GM12874 (cell line): ENCODE measurements at regions not wholly inside any gene's neighbourhood (a gene's known extent, or its start where the extent isn't known, plus 50 kb on each side); places are given as distances from the start of the nearest gene placed in this dataset.

Experiments
- CTCF ChIP-seq: IDR thresholded peaks from 2 replicates; pipeline ENCODE4 v1.5.1; 2011; ENCODE audit warnings: low read depth, mild to moderate bottlenecking, control low read depth, low read length, moderate library complexity; ENCODE audit not compliant: insufficient read depth

- no peak for TF ChIP-seq CTCF
Measured at GRCh38 chr2:128818704-128819491, 500.2 kb upstream of the HS6ST1 start.

DNA sequence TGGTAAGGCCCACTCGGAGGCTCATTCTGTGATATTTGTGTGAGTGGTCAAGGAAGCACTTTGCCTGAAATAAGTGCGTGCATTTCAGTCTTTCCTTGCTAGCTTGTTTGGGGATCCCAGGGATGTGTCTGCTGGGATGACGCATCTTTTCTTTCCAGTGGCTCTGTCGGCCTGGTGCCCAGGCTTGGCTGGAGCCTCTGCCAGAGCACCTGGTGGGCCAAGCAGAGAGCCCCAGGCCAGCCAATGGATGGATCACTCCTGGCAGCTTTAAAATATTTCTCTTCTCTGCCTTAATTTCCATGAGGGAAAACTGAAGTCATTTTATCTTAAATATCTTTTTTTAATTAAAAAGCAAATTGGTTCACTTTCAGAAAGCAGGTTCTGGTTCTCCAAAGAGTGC lies 501.8 kb upstream of the HS6ST1 start:
- no peak for TF ChIP-seq CTCF

DNA sequence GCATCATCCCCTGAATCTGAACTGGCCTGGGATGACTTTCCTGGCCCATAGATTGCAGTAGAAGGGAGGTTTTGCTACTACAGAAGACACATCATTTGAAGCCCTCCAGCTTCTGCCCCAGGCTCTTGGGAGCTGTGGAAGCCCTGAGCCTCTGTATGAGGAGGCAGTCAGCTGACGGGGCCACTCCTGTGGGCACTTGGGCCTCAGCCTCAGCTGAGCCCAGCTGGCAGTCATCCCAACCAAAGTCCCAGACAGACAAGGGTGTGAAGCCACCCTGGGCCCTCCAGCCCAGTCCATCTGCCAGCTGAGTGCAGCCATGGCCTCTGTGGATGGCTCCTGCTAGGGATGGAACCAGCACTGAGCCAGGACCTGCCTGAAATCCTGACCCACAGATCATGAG lies 502.3 kb upstream of the HS6ST1 start:
- TF ChIP-seq CTCF = no peak

DNA sequence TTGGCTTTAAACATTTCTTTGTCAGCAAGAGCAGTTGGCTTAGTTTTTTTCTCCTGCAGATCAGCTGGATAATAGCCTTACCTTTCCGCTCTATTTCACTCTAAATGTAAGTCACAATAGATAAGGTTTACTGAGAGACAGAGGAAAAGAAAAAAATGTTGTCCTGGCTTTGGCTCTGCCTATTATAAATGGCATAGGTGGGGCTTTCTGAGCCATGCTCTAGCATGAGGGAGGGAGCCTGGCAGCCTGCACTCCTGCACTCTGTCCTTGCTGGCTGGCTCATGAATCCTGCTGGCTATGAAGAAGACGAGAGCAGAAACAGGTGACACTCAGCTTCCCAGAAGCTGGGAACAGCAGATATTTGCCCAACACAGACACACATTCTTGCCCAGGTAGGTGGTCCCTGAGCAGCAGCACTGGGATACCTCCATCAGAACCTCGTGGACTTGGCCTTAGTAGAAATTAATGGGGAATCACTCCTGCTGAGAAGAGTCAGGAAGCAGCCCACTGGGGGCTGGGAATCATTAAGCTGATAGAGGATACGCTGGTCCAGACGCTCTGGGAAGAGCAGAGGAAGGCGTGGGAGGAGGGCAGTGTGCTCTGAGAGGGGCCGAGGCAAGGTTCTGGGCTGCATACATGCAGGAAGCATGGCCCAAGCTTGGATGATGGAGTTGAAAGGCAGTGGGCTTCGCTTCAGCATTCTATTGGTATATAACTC lies 514.4 kb upstream of the HS6ST1 start:
- TF ChIP-seq CTCF = no peak

DNA sequence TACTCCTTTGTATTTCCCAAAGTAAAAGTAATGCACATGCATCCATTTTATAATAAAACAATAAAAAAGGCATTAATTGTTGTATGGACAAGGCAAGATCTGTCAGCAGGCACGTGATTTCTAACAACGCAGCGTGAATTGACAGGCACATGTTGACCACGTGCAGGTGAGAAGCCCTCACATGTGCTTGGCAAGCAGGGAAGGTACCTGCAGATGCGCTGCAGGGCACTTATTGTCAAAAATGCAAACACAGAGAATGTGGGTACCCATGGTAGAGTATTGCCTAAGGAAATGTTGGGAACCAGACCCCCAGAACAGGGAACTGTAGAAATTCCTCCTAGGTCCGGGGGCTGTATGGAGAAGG lies 515.0 kb upstream of the HS6ST1 start:
- no peak for TF ChIP-seq CTCF

DNA sequence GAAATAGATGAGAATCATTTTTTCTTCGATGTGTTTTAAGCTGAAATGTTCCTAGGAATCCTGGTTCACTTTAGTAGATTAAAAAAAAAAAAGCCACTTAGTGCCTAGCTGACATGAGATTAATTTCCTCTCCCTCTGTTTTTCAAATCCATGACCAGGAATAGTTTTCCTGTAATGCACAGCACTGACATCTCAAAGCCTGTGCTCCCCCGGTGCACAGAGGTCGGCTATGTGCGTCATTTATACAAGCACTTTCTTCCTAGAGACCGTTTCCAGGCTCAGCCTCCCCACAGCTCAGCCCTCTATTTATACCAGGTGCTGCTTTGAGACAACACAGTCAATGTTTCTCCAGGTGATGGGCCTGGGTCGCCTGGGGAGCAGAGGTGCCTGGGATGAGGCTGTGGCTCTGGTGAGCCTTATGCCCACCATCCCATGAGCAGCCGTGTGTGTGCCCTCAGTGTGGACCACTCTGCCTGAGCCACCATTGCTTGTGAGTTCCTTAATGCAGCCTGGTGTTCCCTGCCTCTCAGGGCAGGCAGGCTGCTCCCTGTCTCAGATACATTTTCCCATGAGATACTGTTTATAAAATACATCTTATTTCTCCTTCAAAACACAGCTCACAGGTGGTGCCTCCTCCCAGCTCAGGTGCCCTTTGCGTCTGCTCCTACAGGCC lies 515.7 kb upstream of the HS6ST1 start:
- TF ChIP-seq CTCF = no peak

DNA sequence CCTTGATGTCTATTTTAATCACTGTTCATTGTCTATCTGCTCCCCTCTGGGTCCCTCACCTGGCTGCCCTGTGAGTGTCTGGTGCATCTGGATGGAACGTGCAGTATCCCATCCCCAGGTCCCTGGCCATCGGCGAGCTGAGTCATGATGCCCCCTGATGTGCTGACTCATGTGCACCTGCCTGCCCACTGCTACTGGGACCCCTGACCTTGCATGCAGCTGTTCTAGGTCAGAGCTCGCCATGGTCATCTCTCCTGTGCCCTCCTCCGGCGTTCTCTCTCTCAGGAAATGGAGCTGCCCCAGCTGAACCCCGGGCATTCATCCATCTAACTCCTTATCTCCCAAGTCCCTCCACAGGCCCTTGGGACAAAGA lies 516.2 kb upstream of the HS6ST1 start:
- no peak for TF ChIP-seq CTCF
